A549 (cell line): ENCODE measurements at regions not wholly inside any gene's neighbourhood (a gene's known extent, or its start where the extent isn't known, plus 50 kb on each side); places are given as distances from the start of the nearest gene placed in this dataset.

Experiments used
- RCOR1 ChIP-seq: fragments of 150-350 bp; IDR thresholded peaks from 2 replicates; pipeline ENCODE4 v1.6.1; 2014; ENCODE audit warnings: antibody characterized with exemption, low read length, low read depth
- TF ChIP-seq, protein P1 (sequence below): fragments of >200 bp; sonication (Bioruptor Twin); formaldehyde crosslinking; IDR thresholded peaks from 3 replicates; pipeline ENCODE4 v1.5.1; 2016

DNA sequence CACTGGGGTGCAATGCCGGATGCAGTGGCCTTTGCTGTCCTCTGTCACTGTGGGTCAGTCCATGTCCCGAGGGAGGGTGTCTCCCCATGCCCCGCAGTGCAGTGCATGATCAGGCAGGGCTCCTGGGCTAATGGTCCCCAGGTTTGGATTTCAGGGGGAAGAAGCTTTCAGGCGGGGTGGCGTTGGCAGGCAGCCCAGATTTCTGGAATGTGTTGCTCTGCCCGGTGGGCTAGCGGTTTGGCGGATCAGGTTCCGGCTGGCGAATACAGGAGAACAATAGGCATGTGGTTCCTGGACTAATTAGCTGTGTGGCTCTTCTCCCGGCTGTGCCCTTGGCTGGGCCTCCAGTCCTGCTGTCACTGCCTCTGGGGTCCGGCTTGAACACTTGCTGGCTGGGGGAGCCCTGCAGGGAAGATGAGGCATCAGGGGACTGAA lies 141.3 kb downstream of the FGF9 start:
- TF ChIP-seq, protein P1, sequence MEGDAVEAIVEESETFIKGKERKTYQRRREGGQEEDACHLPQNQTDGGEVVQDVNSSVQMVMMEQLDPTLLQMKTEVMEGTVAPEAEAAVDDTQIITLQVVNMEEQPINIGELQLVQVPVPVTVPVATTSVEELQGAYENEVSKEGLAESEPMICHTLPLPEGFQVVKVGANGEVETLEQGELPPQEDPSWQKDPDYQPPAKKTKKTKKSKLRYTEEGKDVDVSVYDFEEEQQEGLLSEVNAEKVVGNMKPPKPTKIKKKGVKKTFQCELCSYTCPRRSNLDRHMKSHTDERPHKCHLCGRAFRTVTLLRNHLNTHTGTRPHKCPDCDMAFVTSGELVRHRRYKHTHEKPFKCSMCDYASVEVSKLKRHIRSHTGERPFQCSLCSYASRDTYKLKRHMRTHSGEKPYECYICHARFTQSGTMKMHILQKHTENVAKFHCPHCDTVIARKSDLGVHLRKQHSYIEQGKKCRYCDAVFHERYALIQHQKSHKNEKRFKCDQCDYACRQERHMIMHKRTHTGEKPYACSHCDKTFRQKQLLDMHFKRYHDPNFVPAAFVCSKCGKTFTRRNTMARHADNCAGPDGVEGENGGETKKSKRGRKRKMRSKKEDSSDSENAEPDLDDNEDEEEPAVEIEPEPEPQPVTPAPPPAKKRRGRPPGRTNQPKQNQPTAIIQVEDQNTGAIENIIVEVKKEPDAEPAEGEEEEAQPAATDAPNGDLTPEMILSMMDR: no peak
- TF ChIP-seq RCOR1: no peak
